Lung (tissue), 11 donors: ENCODE measurements at regions not wholly inside any gene's neighbourhood (a gene's known extent, or its start where the extent isn't known, plus 50 kb on each side); places are given as distances from the start of the nearest gene placed in this dataset.
A peak's percentile ranks its signal among the peaks of the same experiment; 100 is the strongest.
"Not testable (repeated sequence)": the region's sequence is repeated elsewhere in the genome, so short reads cannot be mapped to it uniquely, and the experiment has no call there.

ENCODE experiments used
- ATAC-seq: fragments of 200-7000 bp; cut with Tn5 transposase; one replicate; pipeline ENCODE4 v1.9.1; 2020; ENCODE audit warnings: moderate number of reproducible peaks; ENCODE audit not compliant: insufficient read depth, low FRiP score
- DNase-seq, 3 donors: peaks; one replicate each; pipeline ENCODE4 v3.0.0-alpha.2; 2013 to 2017
- H3K27ac ChIP-seq, 2 donors: one replicate each; pipeline ENCODE4 v1.5.1; 2013; ENCODE audit warnings: mild to moderate bottlenecking in 2 of 2, moderate library complexity in 2 of 2, control low read depth in 1 of 2, inconsistent platforms in 1 of 2, low read depth in 1 of 2, low read length in 1 of 2
- H3K27me3 ChIP-seq, 3 donors: one replicate each; pipeline ENCODE4 v1.5.1; 2013; ENCODE audit warnings: low read length in 2 of 3; ENCODE audit not compliant: control insufficient read depth in 3 of 3, insufficient read depth in 3 of 3
- H3K36me3 ChIP-seq, 4 donors: one replicate each; pipeline ENCODE4 v1.5.1; 2013; ENCODE audit warnings: low read length in 4 of 4, mild to moderate bottlenecking in 1 of 4, moderate library complexity in 1 of 4; ENCODE audit not compliant: control insufficient read depth in 4 of 4, insufficient read depth in 4 of 4
- H3K4me1 ChIP-seq, 5 donors: one replicate each; pipeline ENCODE4 v1.5.1; 2013; ENCODE audit warnings: low read length in 5 of 5, mild to moderate bottlenecking in 2 of 5, moderate library complexity in 1 of 5; ENCODE audit not compliant: control insufficient read depth in 5 of 5, insufficient read depth in 5 of 5
- H3K4me3 ChIP-seq: one replicate; pipeline ENCODE4 v1.5.1; 2013; ENCODE audit warnings: mild to moderate bottlenecking, control low read depth, moderate library complexity
- H3K9ac ChIP-seq, 2 donors: one replicate each; pipeline ENCODE4 v1.5.1; 2013; ENCODE audit warnings: low read length in 2 of 2, control low read depth in 1 of 2; ENCODE audit not compliant: insufficient read depth in 1 of 2
- H3K9me3 ChIP-seq, 4 donors: one replicate each; pipeline ENCODE4 v1.5.1; 2013; ENCODE audit warnings: low read length in 3 of 4, mild to moderate bottlenecking in 1 of 4, moderate library complexity in 1 of 4; ENCODE audit not compliant: control insufficient read depth in 4 of 4, insufficient read depth in 3 of 4
- WGBS, 2 donors: extraction: QIAGEN DNeasy Blood & Tissue Kit; methylation state at CpG; one replicate each; pipeline ENCODE4 v1.1.7; 2013; 5-methylcytosine and 5-hydroxymethylcytosine counted together
- TF ChIP-seq, protein P1 (sequence below): IDR thresholded peaks from 2 replicates; pipeline ENCODE4 v1.5.1; 2012; ENCODE audit warnings: mild to moderate bottlenecking; ENCODE audit errors: control extremely low read depth, extremely low read depth
- donor health status: control.
- donor health status: control.
- donor health status: Bipolar disorder and iron deficiency.
- donor health status: healthy.
- donor health status: DM: yes; HTN: yes; CAD: no.

GRCh38 chr3:83226751-83227150, 1465.3 kb upstream of the GBE1 start:
- no peak for DNase-seq
- ATAC-seq = no peak
- TF ChIP-seq, protein P1, sequence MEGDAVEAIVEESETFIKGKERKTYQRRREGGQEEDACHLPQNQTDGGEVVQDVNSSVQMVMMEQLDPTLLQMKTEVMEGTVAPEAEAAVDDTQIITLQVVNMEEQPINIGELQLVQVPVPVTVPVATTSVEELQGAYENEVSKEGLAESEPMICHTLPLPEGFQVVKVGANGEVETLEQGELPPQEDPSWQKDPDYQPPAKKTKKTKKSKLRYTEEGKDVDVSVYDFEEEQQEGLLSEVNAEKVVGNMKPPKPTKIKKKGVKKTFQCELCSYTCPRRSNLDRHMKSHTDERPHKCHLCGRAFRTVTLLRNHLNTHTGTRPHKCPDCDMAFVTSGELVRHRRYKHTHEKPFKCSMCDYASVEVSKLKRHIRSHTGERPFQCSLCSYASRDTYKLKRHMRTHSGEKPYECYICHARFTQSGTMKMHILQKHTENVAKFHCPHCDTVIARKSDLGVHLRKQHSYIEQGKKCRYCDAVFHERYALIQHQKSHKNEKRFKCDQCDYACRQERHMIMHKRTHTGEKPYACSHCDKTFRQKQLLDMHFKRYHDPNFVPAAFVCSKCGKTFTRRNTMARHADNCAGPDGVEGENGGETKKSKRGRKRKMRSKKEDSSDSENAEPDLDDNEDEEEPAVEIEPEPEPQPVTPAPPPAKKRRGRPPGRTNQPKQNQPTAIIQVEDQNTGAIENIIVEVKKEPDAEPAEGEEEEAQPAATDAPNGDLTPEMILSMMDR = no peak
- Histone ChIP-seq H3K27ac (no peak overlapping the region), H3K4me1 (no peaks in the 10 kb centered on the region), H3K4me3 (no peak overlapping the region), H3K27me3 (no peaks in the 10 kb centered on the region), H3K9me3 (no peaks in the 10 kb centered on the region), H3K36me3 (no peaks in the 10 kb centered on the region), H3K9ac (no peak overlapping the region)
- 86 to 88% methylated on average over 3 of the region's 3 CpGs for WGBS, 2 donors

DNA sequence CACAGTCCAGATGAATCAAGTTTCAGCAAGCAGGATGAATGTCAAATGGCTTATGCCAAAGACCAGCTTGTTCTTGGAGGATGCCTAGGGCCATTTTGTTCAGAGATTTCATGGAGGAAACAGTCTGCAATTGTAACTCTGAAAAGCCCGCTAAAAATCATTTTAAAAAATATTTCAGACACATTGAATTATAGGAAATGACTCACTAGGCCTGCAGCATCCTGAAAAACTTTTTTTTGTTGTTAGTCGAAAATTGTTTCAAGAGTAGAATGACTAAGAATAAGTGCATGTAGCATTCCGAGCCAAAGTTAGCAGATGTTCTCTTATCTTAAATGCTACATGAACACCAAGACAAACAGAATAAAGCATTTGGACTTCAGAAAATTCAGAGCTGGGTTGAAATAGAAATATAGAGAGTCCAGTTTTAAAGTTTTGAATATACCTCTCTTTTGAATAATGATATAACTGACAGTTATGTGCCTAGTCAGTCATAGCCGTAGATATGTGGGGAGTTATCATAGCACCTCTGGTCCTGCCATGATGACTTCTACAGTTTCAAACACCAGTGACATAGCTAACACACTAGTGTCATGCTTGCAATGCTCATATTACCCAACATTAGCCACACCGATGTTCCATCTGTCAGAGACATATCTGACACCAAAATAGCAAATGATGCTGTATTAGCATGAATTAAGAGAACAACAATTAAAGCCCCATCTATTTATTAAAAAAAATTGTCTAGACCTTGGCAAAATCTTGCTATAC, 1462.8 kb upstream of the GBE1 start:
- Histone ChIP-seq H3K27me3 (no peaks in the 10 kb centered on the region), H3K9ac (no peak overlapping the region), H3K9me3 (no peaks in the 10 kb centered on the region), H3K4me3 (no peak overlapping the region), H3K36me3 (no peaks in the 10 kb centered on the region), H3K27ac (no peak overlapping the region), H3K4me1 (no peaks in the 10 kb centered on the region)
- no peak for ATAC-seq
- WGBS, 2 donors = 62 to 71% methylated on average over 5 of the region's 5 CpGs
- peak in 1 of 3 donors; percentile 15 for DNase-seq
- TF ChIP-seq, protein P1 = no peak

DNA sequence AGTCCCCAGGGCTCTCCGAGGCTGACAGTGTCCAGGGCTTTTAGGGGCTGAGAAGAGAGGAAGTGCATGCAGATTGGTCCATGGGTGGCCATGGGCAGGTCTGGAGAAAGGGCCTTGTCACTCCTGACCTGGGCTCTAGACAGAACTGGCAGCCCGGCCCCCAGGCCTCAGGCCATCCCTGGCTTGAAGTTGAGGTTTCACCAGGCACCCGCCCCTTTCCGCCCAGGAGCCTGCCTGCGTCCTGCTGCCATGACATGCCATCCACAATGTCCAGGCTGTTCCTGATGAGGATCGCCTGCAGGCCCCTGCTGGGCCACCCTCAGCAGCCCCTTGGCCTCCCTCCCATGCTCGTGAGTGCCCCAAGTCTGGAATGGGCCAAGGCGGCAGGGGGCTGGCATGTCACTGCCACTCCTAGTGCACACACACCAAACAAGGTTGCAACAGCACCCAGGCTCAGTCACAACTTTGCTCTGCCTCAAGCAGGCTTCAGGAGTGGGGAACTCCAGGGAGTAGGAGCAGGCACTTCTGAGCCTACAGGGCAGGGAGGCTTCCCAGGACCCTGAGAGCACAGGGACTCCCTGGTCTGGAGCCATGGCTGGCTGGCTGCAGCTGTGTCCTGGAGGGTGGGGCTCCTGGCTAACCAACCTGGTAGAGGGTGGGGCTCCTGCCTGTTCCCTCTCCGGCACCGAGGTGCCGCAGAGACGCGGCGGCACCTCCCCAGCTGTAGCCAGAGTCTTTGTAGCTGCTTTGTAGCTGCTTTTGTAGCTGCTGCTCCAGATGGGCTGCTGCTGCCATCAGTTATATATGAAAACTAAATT, 1457.1 kb upstream of the GBE1 start:
- peaks cover 0 to 12% (median 0%) of the 10 kb centered on the region in 4 donors for H3K9me3 ChIP-seq
- no peak for ATAC-seq
- DNase-seq = no peak
- no peak overlapping the region for H3K9ac ChIP-seq
- WGBS, 2 donors = 92% methylated on average over 14 of the region's 14 CpGs
- no peak overlapping the region for H3K27ac ChIP-seq
- no peak overlapping the region for H3K4me3 ChIP-seq
- H3K27me3 ChIP-seq = no peaks in the 10 kb centered on the region
- TF ChIP-seq, protein P1 = no peak
- no peaks in the 10 kb centered on the region for H3K4me1 ChIP-seq
- no peaks in the 10 kb centered on the region for H3K36me3 ChIP-seq

- H3K4me1 ChIP-seq, ATAC-seq, H3K9ac ChIP-seq, DNase-seq, H3K27ac ChIP-seq, H3K27me3 ChIP-seq, H3K4me3 ChIP-seq, H3K36me3 ChIP-seq: not testable (repeated sequence)
- peaks cover 0 to 12% (median 0%) of the 10 kb centered on the region in 4 donors for H3K9me3 ChIP-seq
- 95 to 97% methylated on average over 39 to 41 of the region's 41 CpGs for WGBS, 2 donors
Observed at GRCh38 chr3:83217595-83218118, 1456.2 kb upstream of the GBE1 start.
